ENCODE measurements at regions not wholly inside any gene's neighbourhood (a gene's known extent, or its start where the extent isn't known, plus 50 kb on each side); places are given as distances from the start of the nearest gene placed in this dataset.

- Histone ChIP-seq H3K4me3 (replicated peaks in 1 of 2; ENCODE audit: low read depth in 1 of 2, low read length in 2 of 2) (no peak overlapping the region), H3K9me3 (ENCODE audit: control insufficient read depth in 1 of 2, insufficient read depth in 1 of 2, low read depth in 1 of 2, low read length in 2 of 2) (no peaks in the 10 kb centered on the region), H2AFZ (ENCODE audit: low read depth, low read length, poor library complexity, severe bottlenecking) (no peak overlapping the region), H3K9me2 (ENCODE audit: insufficient read depth) (no peaks in the 10 kb centered on the region), H3K27ac (ENCODE audit: low read depth, low read length) (no peak overlapping the region), H3K79me2 (ENCODE audit: insufficient read depth, low read length) (no peaks in the 10 kb centered on the region), H3K9ac (ENCODE audit: low read length) (no peak overlapping the region), H3K4me2 (ENCODE audit: low read length) (no peak overlapping the region), H3K27me3 (ENCODE audit: insufficient read depth, low read length) (no peaks in the 10 kb centered on the region), H3K36me3 (ENCODE audit: control insufficient read depth in 1 of 2, insufficient read depth in 2 of 2, low read length in 2 of 2) (no peaks in the 10 kb centered on the region), H3K4me1 (ENCODE audit: control insufficient read depth in 1 of 2, insufficient read depth in 2 of 2, low read length in 2 of 2) (no peaks in the 10 kb centered on the region), H4K20me1 (ENCODE audit: insufficient read depth) (no peaks in the 10 kb centered on the region)
- ChIA-PET RAD21 (ENCODE audit: low non-redundant PET in 1 of 2, low total read pairs in 2 of 2, uncharacterized antibody in 2 of 2, unreplicated experiment in 2 of 2) (no interaction called here), POLR2A (no interaction called here), CTCF (no interaction called here)
- DNase-seq (ENCODE audit: low read depth, low spot score) (no peak), ATAC-seq (no peak)
- intact Hi-C loops (cut with micrococcal nuclease): no loop called here
- TF ChIP-seq RAD21 (IDR thresholded peaks at IDR 0.05; ENCODE audit: low read depth): no peak
- no peak for TF ChIP-seq EZH2 (IDR thresholded peaks at IDR 0.05)
- TF ChIP-seq EGR1 (IDR thresholded peaks at IDR 0.05; ENCODE audit: low read depth): no peak
- no peak for TF ChIP-seq CEBPB (IDR thresholded peaks at IDR 0.05; ENCODE audit: low read depth)
- no peak for TF ChIP-seq POLR2A (IDR thresholded peaks at IDR 0.05; ENCODE audit: borderline replicate concordance, extremely low read depth, insufficient read depth, insufficient read length)
- TF ChIP-seq MAX (IDR thresholded peaks at IDR 0.05): no peak
- TF ChIP-seq POLR2AphosphoS5 (IDR thresholded peaks at IDR 0.05; ENCODE audit: low read depth, low read length): no peak
- no peak for TF ChIP-seq TCF7L2 (IDR thresholded peaks at IDR 0.05; ENCODE audit: borderline replicate concordance, extremely low read depth, insufficient read depth, insufficient read length)
- no peak for TF ChIP-seq YY1 (IDR thresholded peaks at IDR 0.05; ENCODE audit: extremely low read depth, insufficient replicate concordance, low read depth, low read length)
- no peak for TF ChIP-seq SRF (IDR thresholded peaks at IDR 0.05; ENCODE audit: low read depth)
- no peak for TF ChIP-seq ATF3 (IDR thresholded peaks at IDR 0.05)
- no peak for TF ChIP-seq JUND (IDR thresholded peaks at IDR 0.05)
- no peak for TF ChIP-seq SIN3A (IDR thresholded peaks at IDR 0.05; ENCODE audit: low read depth)
- TF ChIP-seq FOSL1 (IDR thresholded peaks at IDR 0.05; ENCODE audit: low read depth): no peak
- TF ChIP-seq ZBTB33 (IDR thresholded peaks at IDR 0.05; ENCODE audit: extremely low read depth, insufficient replicate concordance, low read length): no peak
- no peak for TF ChIP-seq ZNF274 (IDR thresholded peaks at IDR 0.05; ENCODE audit: low read depth, low read length)
- BruUV-seq (replicated peaks): no TSS peak
Measured at GRCh38 chr7:85914437-85914836, 727.6 kb upstream of the SEMA3D start.
